Astrocyte of the cerebellum (primary cell): ENCODE measurements at regions not wholly inside any gene's neighbourhood (a gene's known extent, or its start where the extent isn't known, plus 50 kb on each side); places are given as distances from the start of the nearest gene placed in this dataset.
A peak's percentile ranks its signal among the peaks of the same experiment; 100 is the strongest.

Experiments
- DNase-seq: peaks from one replicate; pipeline ENCODE4 v3.0.0-alpha.2; 2011; ENCODE audit warnings: low read depth
- H3K4me3 ChIP-seq: 2 replicates; pipeline ENCODE4 v1.5.1; 2011; ENCODE audit warnings: mild to moderate bottlenecking, low read depth, low read length, moderate library complexity
- CTCF ChIP-seq: IDR thresholded peaks from 2 replicates; pipeline ENCODE4 v1.5.1; 2012; ENCODE audit warnings: low read length, low read depth, moderate library complexity, mild to moderate bottlenecking; ENCODE audit errors: missing control alignments
- in situ Hi-C: cut with HindIII; loops from 2 replicates; pipeline ENCODE4 v1.10.0; 2017; ENCODE audit warnings: low sequenced_read_pairs

GRCh38 chr10:129329385-129330055 lies 137.5 kb upstream of the MGMT start:
- no peak overlapping the region for H3K4me3 ChIP-seq
- no peak for TF ChIP-seq CTCF
- in situ Hi-C loops: no loop called here
- no peak for DNase-seq

- DNase-seq: no peak
- TF ChIP-seq CTCF: no peak
- in situ Hi-C loops: no loop called here
Measured at GRCh38 chr10:129330211-129330610, 136.8 kb upstream of the MGMT start.

GRCh38 chr10:129331207-129331838 lies 135.7 kb upstream of the MGMT start:
- in situ Hi-C loops: no loop called here
- DNase-seq: no peak
- H3K4me3 ChIP-seq: no peak overlapping the region
- TF ChIP-seq CTCF: no peak

More at GRCh38 chr10:129330211-129330610, 136.8 kb upstream of the MGMT start:
- H3K4me3 ChIP-seq: no peak overlapping the region

- no peak for TF ChIP-seq CTCF
- DNase-seq: no peak
- no peak overlapping the region for H3K4me3 ChIP-seq
- in situ Hi-C loops: no loop called here
Measured at GRCh38 chr10:129331839-129332220, 135.2 kb upstream of the MGMT start.

- in situ Hi-C loops: no loop called here
- peak; percentile 11 for TF ChIP-seq CTCF
- no peak overlapping the region for H3K4me3 ChIP-seq
- no peak for DNase-seq
Measured at GRCh38 chr10:129332476-129332875, 134.6 kb upstream of the MGMT start.

- DNase-seq: no peak
- no peak for TF ChIP-seq CTCF
- in situ Hi-C loops: no loop called here
- H3K4me3 ChIP-seq: no peak overlapping the region
Measured at GRCh38 chr10:129333706-129334105, 133.3 kb upstream of the MGMT start.
